ENCODE measurements at regions not wholly inside any gene's neighbourhood (a gene's known extent, or its start where the extent isn't known, plus 50 kb on each side); places are given as distances from the start of the nearest gene placed in this dataset.

- Histone ChIP-seq H3K4me3 (replicated peaks; ENCODE audit: insufficient read depth, low read length) (no peak overlapping the region), H3K27me3 (ENCODE audit: insufficient read depth, poor library complexity, severe bottlenecking) (no peaks in the 10 kb centered on the region), H3K27ac (replicated peaks) (no peak overlapping the region)
- TF ChIP-seq SPI1 (IDR thresholded peaks at IDR 0.05; ENCODE audit: borderline replicate concordance, low read depth) (no peak), CTCF (IDR thresholded peaks at IDR 0.05; ENCODE audit: insufficient read depth, low read length) (no peak), GABPA (IDR thresholded peaks at IDR 0.05; ENCODE audit: low read depth) (no peak), REST (IDR thresholded peaks at IDR 0.05; ENCODE audit: insufficient replicate concordance, low read depth) (no peak), POLR2AphosphoS5 (IDR thresholded peaks at IDR 0.05; ENCODE audit: low read depth) (no peak)
- no peak for DNase-seq (ENCODE audit: low read depth in 1 of 2, low spot score in 1 of 2)
Observed at GRCh38 chr2:239903803-239904202, 121.3 kb downstream of the NDUFA10 start.

GRCh38 chr2:239903210-239903609 is 121.9 kb downstream of the NDUFA10 start:
- H3K27me3 ChIP-seq (ENCODE audit: insufficient read depth, poor library complexity, severe bottlenecking): no peaks in the 10 kb centered on the region
- H3K4me3 ChIP-seq (replicated peaks; ENCODE audit: insufficient read depth, low read length): no peak overlapping the region
- H3K27ac ChIP-seq (replicated peaks): no peak overlapping the region
- no peak for DNase-seq (ENCODE audit: low read depth in 1 of 2, low spot score in 1 of 2)
- no peak for TF ChIP-seq REST (IDR thresholded peaks at IDR 0.05; ENCODE audit: insufficient replicate concordance, low read depth)
- no peak for TF ChIP-seq SPI1 (IDR thresholded peaks at IDR 0.05; ENCODE audit: borderline replicate concordance, low read depth)
- TF ChIP-seq GABPA (IDR thresholded peaks at IDR 0.05; ENCODE audit: low read depth): no peak
- TF ChIP-seq CTCF (IDR thresholded peaks at IDR 0.05; ENCODE audit: insufficient read depth, low read length): no peak
- TF ChIP-seq POLR2AphosphoS5 (IDR thresholded peaks at IDR 0.05; ENCODE audit: low read depth): no peak

GRCh38 chr2:239902749-239903201 is 122.4 kb downstream of the NDUFA10 start:
- Histone ChIP-seq H3K4me3 (replicated peaks; ENCODE audit: insufficient read depth, low read length) (no peak overlapping the region), H3K27ac (replicated peaks) (no peak overlapping the region), H3K27me3 (ENCODE audit: insufficient read depth, poor library complexity, severe bottlenecking) (no peaks in the 10 kb centered on the region)
- no peak for TF ChIP-seq POLR2AphosphoS5 (IDR thresholded peaks at IDR 0.05; ENCODE audit: low read depth)
- no peak for TF ChIP-seq GABPA (IDR thresholded peaks at IDR 0.05; ENCODE audit: low read depth)
- TF ChIP-seq REST (IDR thresholded peaks at IDR 0.05; ENCODE audit: insufficient replicate concordance, low read depth): no peak
- no peak for TF ChIP-seq CTCF (IDR thresholded peaks at IDR 0.05; ENCODE audit: insufficient read depth, low read length)
- no peak for TF ChIP-seq SPI1 (IDR thresholded peaks at IDR 0.05; ENCODE audit: borderline replicate concordance, low read depth)
- no peak for DNase-seq (ENCODE audit: low read depth in 1 of 2, low spot score in 1 of 2)
